Prostate gland (tissue), 2 donors: ENCODE measurements at regions not wholly inside any gene's neighbourhood (a gene's known extent, or its start where the extent isn't known, plus 50 kb on each side); places are given as distances from the start of the nearest gene placed in this dataset.

Experiments used
- CTCF ChIP-seq, 4 experiments: fragments of 200-600 bp in 2 of 4; fragments of 450-650 bp in 2 of 4; sonication (generic) in 2 of 4; IDR thresholded peaks; 1 replicate in 3 of 4; 2 replicates in 1 of 4; pipeline ENCODE4 v1.5.1; 2016 to 2019; ENCODE audit warnings: antibody characterized with exemption in 4 of 4, mild to moderate bottlenecking in 2 of 4, moderate library complexity in 2 of 4
- POLR2A ChIP-seq: fragments of 450-650 bp; IDR thresholded peaks from one replicate; pipeline ENCODE4 v1.6.1; 2016; ENCODE audit warnings: antibody characterized with exemption, mild to moderate bottlenecking
- POLR2AphosphoS5 ChIP-seq: sonication (generic); formaldehyde crosslinking; IDR thresholded peaks from one replicate; pipeline ENCODE4 v1.6.1; 2017; ENCODE audit warnings: antibody characterized with exemption

- TF ChIP-seq CTCF (IDR thresholded peaks at IDR 0.05) = no peak
- no peak for TF ChIP-seq POLR2A
- TF ChIP-seq POLR2AphosphoS5 = no peak
Observed at GRCh38 chr12:111117017-111117416, 196.6 kb upstream of the MYL2 start.
